ENCODE measurements at regions not wholly inside any gene's neighbourhood (a gene's known extent, or its start where the extent isn't known, plus 50 kb on each side); places are given as distances from the start of the nearest gene placed in this dataset.

DNA sequence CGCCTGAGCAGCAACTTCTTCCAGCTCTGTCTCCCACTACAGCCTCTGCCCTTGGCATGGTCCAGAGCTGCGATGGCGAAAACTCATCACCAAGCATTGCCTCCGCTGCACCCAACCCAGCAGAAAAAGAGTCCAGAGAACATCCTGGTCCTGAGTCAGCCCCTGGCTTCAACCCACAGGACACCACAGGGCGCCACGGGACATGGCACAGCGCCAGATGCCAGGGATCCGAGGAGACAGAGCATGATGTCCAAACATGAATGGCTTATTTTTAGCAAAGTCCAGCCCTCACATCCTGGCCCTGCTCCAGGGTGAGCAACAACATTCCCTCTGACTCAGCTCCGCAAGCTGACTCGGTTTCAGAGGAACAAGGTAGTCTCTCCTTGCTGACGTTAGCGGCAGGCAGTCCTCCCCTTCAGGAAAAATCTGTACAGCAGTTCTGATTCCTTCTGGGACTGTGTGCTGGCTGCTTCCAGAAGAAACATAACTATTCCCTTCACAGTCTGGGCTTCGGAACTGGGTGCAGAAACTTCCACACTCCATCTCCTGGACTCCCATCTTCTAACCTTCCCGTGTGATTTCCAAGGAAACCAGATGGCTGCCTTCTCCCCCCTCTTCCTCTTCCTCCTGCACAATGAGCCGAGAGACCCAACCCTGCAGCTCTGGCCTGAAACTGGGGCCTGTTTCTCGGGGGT lies 131.3 kb downstream of the TOMM20 start (continued):
- TF ChIP-seq, protein P1, sequence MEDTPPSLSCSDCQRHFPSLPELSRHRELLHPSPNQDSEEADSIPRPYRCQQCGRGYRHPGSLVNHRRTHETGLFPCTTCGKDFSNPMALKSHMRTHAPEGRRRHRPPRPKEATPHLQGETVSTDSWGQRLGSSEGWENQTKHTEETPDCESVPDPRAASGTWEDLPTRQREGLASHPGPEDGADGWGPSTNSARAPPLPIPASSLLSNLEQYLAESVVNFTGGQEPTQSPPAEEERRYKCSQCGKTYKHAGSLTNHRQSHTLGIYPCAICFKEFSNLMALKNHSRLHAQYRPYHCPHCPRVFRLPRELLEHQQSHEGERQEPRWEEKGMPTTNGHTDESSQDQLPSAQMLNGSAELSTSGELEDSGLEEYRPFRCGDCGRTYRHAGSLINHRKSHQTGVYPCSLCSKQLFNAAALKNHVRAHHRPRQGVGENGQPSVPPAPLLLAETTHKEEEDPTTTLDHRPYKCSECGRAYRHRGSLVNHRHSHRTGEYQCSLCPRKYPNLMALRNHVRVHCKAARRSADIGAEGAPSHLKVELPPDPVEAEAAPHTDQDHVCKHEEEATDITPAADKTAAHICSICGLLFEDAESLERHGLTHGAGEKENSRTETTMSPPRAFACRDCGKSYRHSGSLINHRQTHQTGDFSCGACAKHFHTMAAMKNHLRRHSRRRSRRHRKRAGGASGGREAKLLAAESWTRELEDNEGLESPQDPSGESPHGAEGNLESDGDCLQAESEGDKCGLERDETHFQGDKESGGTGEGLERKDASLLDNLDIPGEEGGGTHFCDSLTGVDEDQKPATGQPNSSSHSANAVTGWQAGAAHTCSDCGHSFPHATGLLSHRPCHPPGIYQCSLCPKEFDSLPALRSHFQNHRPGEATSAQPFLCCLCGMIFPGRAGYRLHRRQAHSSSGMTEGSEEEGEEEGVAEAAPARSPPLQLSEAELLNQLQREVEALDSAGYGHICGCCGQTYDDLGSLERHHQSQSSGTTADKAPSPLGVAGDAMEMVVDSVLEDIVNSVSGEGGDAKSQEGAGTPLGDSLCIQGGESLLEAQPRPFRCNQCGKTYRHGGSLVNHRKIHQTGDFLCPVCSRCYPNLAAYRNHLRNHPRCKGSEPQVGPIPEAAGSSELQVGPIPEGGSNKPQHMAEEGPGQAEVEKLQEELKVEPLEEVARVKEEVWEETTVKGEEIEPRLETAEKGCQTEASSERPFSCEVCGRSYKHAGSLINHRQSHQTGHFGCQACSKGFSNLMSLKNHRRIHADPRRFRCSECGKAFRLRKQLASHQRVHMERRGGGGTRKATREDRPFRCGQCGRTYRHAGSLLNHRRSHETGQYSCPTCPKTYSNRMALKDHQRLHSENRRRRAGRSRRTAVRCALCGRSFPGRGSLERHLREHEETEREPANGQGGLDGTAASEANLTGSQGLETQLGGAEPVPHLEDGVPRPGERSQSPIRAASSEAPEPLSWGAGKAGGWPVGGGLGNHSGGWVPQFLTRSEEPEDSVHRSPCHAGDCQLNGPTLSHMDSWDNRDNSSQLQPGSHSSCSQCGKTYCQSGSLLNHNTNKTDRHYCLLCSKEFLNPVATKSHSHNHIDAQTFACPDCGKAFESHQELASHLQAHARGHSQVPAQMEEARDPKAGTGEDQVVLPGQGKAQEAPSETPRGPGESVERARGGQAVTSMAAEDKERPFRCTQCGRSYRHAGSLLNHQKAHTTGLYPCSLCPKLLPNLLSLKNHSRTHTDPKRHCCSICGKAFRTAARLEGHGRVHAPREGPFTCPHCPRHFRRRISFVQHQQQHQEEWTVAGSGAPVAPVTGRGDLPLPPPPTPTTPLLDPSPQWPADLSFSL (CRISPR knock-in tag; IDR thresholded peaks at IDR 0.05) = no peak
- no peak for TF ChIP-seq MEIS1 (CRISPR knock-in tag; IDR thresholded peaks at IDR 0.05; ENCODE audit: borderline replicate concordance)
- no peak for TF ChIP-seq HDAC6 (IDR thresholded peaks at IDR 0.05; ENCODE audit: low read depth, low read length)
- peak in 1 of 2 experiments; percentile 63; a peak in 2 of 4 replicates for TF ChIP-seq KLF16 (CRISPR knock-in tag; IDR thresholded peaks at IDR 0.05)
- TF ChIP-seq SIX1 (CRISPR knock-in tag; IDR thresholded peaks at IDR 0.05; ENCODE audit: borderline replicate concordance) = peak; percentile 64; the same call in 1 of the 2 replicates
- peak; percentile 62; the same call in 1 of the 2 replicates for TF ChIP-seq ZNF431 (CRISPR knock-in tag; IDR thresholded peaks at IDR 0.05; ENCODE audit: borderline replicate concordance, low read depth)
- TF ChIP-seq RXRA (CRISPR knock-in tag; IDR thresholded peaks at IDR 0.05) = peak; percentile 80
- TF ChIP-seq ZNF124 (CRISPR knock-in tag; IDR thresholded peaks at IDR 0.05) = 0 out of 2 replicates have a peak, but pooled peaks have one; percentile 37
- TF ChIP-seq ZNF335 (CRISPR knock-in tag; IDR thresholded peaks at IDR 0.05) = 0 out of 2 replicates have a peak, but pooled peaks have one; percentile 33
- TF ChIP-seq, protein P2, sequence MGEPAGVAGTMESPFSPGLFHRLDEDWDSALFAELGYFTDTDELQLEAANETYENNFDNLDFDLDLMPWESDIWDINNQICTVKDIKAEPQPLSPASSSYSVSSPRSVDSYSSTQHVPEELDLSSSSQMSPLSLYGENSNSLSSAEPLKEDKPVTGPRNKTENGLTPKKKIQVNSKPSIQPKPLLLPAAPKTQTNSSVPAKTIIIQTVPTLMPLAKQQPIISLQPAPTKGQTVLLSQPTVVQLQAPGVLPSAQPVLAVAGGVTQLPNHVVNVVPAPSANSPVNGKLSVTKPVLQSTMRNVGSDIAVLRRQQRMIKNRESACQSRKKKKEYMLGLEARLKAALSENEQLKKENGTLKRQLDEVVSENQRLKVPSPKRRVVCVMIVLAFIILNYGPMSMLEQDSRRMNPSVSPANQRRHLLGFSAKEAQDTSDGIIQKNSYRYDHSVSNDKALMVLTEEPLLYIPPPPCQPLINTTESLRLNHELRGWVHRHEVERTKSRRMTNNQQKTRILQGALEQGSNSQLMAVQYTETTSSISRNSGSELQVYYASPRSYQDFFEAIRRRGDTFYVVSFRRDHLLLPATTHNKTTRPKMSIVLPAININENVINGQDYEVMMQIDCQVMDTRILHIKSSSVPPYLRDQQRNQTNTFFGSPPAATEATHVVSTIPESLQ (CRISPR knock-in tag; conservative IDR thresholded peaks at IDR 0.05) = no peak
- TF ChIP-seq ZNF567 (CRISPR knock-in tag; IDR thresholded peaks at IDR 0.05; ENCODE audit: borderline replicate concordance) = peak; percentile 10; the same call in 1 of the 2 replicates
- TF ChIP-seq HMGXB3 (CRISPR knock-in tag; IDR thresholded peaks at IDR 0.05; ENCODE audit: borderline replicate concordance) = peak; percentile 73; the same call in 1 of the 2 replicates
- TF ChIP-seq NFKB2 (CRISPR knock-in tag; IDR thresholded peaks at IDR 0.05; ENCODE audit: borderline replicate concordance) = peak; percentile 79; the same call in 1 of the 2 replicates
- peak; percentile 69 for TF ChIP-seq MEIS2 (CRISPR knock-in tag; IDR thresholded peaks at IDR 0.05)
- TF ChIP-seq ZNF644 (CRISPR knock-in tag; IDR thresholded peaks at IDR 0.05; ENCODE audit: low read depth) = peak; percentile 72
- peak; percentile 67; the same call in 1 of the 2 replicates for TF ChIP-seq YEATS4 (CRISPR knock-in tag; IDR thresholded peaks at IDR 0.05; ENCODE audit: borderline replicate concordance)
- TF ChIP-seq HHEX (CRISPR knock-in tag; IDR thresholded peaks at IDR 0.05) = no peak
